Endothelial cell of umbilical vein (primary cell): ENCODE measurements at regions not wholly inside any gene's neighbourhood (a gene's known extent, or its start where the extent isn't known, plus 50 kb on each side); places are given as distances from the start of the nearest gene placed in this dataset.
"Not testable (repeated sequence)": the region's sequence is repeated elsewhere in the genome, so short reads cannot be mapped to it uniquely, and the experiment has no call there.

ENCODE experiments used
- BruUV-seq: library from RNA; stranded (reverse); fragments of 400-500 nt; replicated peaks from 2 replicates; lab custom pipeline; 2021; lab: Mats Ljungman, UMichigan
- CTCF ChIA-PET: fragments of 300-600, 350-600 bp; sonication (Branson Sonifier 250); formaldehyde crosslinking; loops from one replicate; lab custom pipeline; 2021; ENCODE audit warnings: antibody characterized with exemption, inconsistent platforms; lab: Charles Lee
- POLR2A ChIA-PET: fragments of 300-600, 350-600 bp; sonication (Branson Sonifier 250); formaldehyde crosslinking; loops from one replicate; lab custom pipeline; 2021; ENCODE audit warnings: antibody characterized with exemption, inconsistent platforms; lab: Charles Lee
- DNase-seq: peaks from one replicate; pipeline ENCODE4 v3.0.0-alpha.2; 2011; ENCODE audit warnings: low read depth, low spot score
- FAIRE-seq: peaks from 2 replicates; lab custom pipeline; 2011; peaks lifted over from hg19 to GRCh38; lab: Jason Lieb, UNC
- H2AFZ ChIP-seq: 2 replicates; pipeline ENCODE4 v1.6.0; 2012; ENCODE audit warnings: low read depth, low read length, control low read depth, inconsistent platforms
- H3K27ac ChIP-seq: 2 replicates; pipeline ENCODE4 v1.5.1; 2011; ENCODE audit warnings: low read depth, mild to moderate bottlenecking, control low read depth, low read length, moderate library complexity; ENCODE audit not compliant: insufficient read depth
- H3K27me3 ChIP-seq, 2 experiments: 2 replicates each; pipeline versions ENCODE4 v1.6.0 to v1.6.1; 2011; ENCODE audit warnings: low read length in 2 of 2, mixed read lengths in 1 of 2; ENCODE audit not compliant: control insufficient read depth in 2 of 2, insufficient read depth in 2 of 2
- H3K36me3 ChIP-seq, 2 experiments: 2 replicates in 1 of 2; 3 replicates in 1 of 2; pipeline ENCODE4 v1.5.1; 2011; ENCODE audit warnings: low read length in 2 of 2, mild to moderate bottlenecking in 1 of 2, moderate library complexity in 1 of 2; ENCODE audit not compliant: control insufficient read depth in 2 of 2, insufficient read depth in 2 of 2; ENCODE audit errors: extremely low read depth in 1 of 2
- H3K4me1 ChIP-seq: 3 replicates; pipeline ENCODE4 v1.5.1; 2011; ENCODE audit warnings: mild to moderate bottlenecking, low read length; ENCODE audit not compliant: control insufficient read depth, insufficient read depth; ENCODE audit errors: extremely low read depth
- H3K4me2 ChIP-seq: 2 replicates; pipeline ENCODE4 v1.6.1; 2011; ENCODE audit warnings: low read length, control low read depth, mixed read lengths; ENCODE audit not compliant: insufficient read depth
- H3K4me3 ChIP-seq, 3 experiments: fragments of 200-600 bp in 1 of 3; sonication (generic), shearing (Covaris generic) in 1 of 3; replicated peaks in 1 of 3; 2 replicates each; pipeline ENCODE4 v1.5.1; 2011 to 2016; ENCODE audit warnings: control low read depth in 3 of 3, low read length in 3 of 3, mild to moderate bottlenecking in 2 of 3, inconsistent platforms in 1 of 3, low read depth in 1 of 3, moderate library complexity in 1 of 3; ENCODE audit not compliant: insufficient read depth in 1 of 3
- H3K79me2 ChIP-seq: 2 replicates; pipeline ENCODE4 v1.6.0; 2012; ENCODE audit warnings: low read length, inconsistent platforms; ENCODE audit not compliant: control insufficient read depth, insufficient read depth
- H3K9ac ChIP-seq: replicated peaks from 2 replicates; pipeline ENCODE3; 2011; ENCODE audit warnings: low read length, control low read depth; ENCODE audit not compliant: insufficient read depth; ENCODE audit errors: extremely low read depth
- H3K9me1 ChIP-seq: replicated peaks from 3 replicates; pipeline ENCODE4 v1.6.0; 2011; ENCODE audit warnings: mild to moderate bottlenecking, low read length; ENCODE audit not compliant: control insufficient read depth, insufficient read depth; ENCODE audit errors: extremely low read depth
- H3K9me3 ChIP-seq: replicated peaks from 2 replicates; pipeline ENCODE4 v1.5.1; 2012; ENCODE audit warnings: low read length, inconsistent platforms; ENCODE audit not compliant: control insufficient read depth, insufficient read depth
- H4K20me1 ChIP-seq: replicated peaks from 2 replicates; pipeline ENCODE3; 2011; ENCODE audit warnings: mild to moderate bottlenecking, low read length; ENCODE audit not compliant: control insufficient read depth, insufficient read depth; ENCODE audit errors: extremely low read depth
- CTCF ChIP-seq, 2 donors: IDR thresholded peaks; 1 replicate in 1 of 2; 2 replicates in 1 of 2; pipeline ENCODE4 v1.5.1; 2011; ENCODE audit warnings: low read length in 2 of 2, mild to moderate bottlenecking in 2 of 2, moderate library complexity in 2 of 2, control low read depth in 1 of 2, inconsistent platforms in 1 of 2, low read depth in 1 of 2; ENCODE audit not compliant: insufficient read depth in 1 of 2; ENCODE audit errors: extremely low read depth in 1 of 2
- EZH2 ChIP-seq: IDR thresholded peaks from 2 replicates; pipeline ENCODE4 v1.6.1; 2012; ENCODE audit warnings: borderline replicate concordance, low read depth, mild to moderate bottlenecking, moderate library complexity, low read length, inconsistent platforms; ENCODE audit not compliant: severe bottlenecking
- FOS ChIP-seq: IDR thresholded peaks from 2 replicates; pipeline ENCODE4 v1.6.1; 2011; ENCODE audit warnings: mild to moderate bottlenecking, low read length, moderate library complexity, borderline replicate concordance; ENCODE audit not compliant: insufficient read depth
- GATA2 ChIP-seq: IDR thresholded peaks from 2 replicates; pipeline ENCODE4 v1.7.0; 2011; ENCODE audit warnings: low read depth, mild to moderate bottlenecking, moderate library complexity, mixed read lengths, low read length; ENCODE audit not compliant: insufficient read length, insufficient read depth
- JUN ChIP-seq: IDR thresholded peaks from 2 replicates; pipeline ENCODE4 v1.6.1; 2011; ENCODE audit warnings: borderline replicate concordance, low read depth; ENCODE audit not compliant: insufficient read length, insufficient read depth
- MAX ChIP-seq: IDR thresholded peaks from 2 replicates; pipeline ENCODE4 v1.6.1; 2011; ENCODE audit not compliant: insufficient read depth, insufficient read length
- MYC ChIP-seq: IDR thresholded peaks from one replicate; pipeline ENCODE4 v1.6.1; 2011; ENCODE audit warnings: mild to moderate bottlenecking, low read depth, low read length
- POLR2A ChIP-seq: IDR thresholded peaks from 2 replicates; pipeline ENCODE4 v1.6.1; 2012; ENCODE audit warnings: low read depth, mild to moderate bottlenecking, control low read depth, low read length
- POLR2AphosphoS5 ChIP-seq: IDR thresholded peaks from 2 replicates; pipeline ENCODE4 v1.6.1; 2012; ENCODE audit warnings: low read depth, mild to moderate bottlenecking, control low read depth, low read length, moderate library complexity; ENCODE audit not compliant: insufficient read depth
- dilution Hi-C: fragments of 300-500 bp; cut with MboI; formaldehyde crosslinking; loops from one replicate; pipeline ENCODE4 v1.15.0; 2019; ENCODE audit warnings: low sequenced_read_pairs; ENCODE audit not compliant: extremely low pct_ligation_motif_present
- intact Hi-C: fragments of 100-400 bp; cut with micrococcal nuclease; formaldehyde crosslinking; loops from one replicate; pipeline ENCODE4 v1.10.0; 2022

- H2AFZ ChIP-seq: no peak overlapping the region
- H3K4me2 ChIP-seq: no peak overlapping the region
- intact Hi-C loops (no loop called here), dilution Hi-C loops (no loop called here)
- no peak for TF ChIP-seq MYC
- TF ChIP-seq POLR2AphosphoS5: no peak
- TF ChIP-seq POLR2A: no peak
- TF ChIP-seq CTCF (IDR thresholded peaks at IDR 0.05; ENCODE audit: extremely low read depth in 1 of 2, insufficient read depth in 1 of 2, low read depth in 1 of 2, low read length in 2 of 2): no peak
- TF ChIP-seq EZH2: no peak
- no peak for TF ChIP-seq JUN
- TF ChIP-seq FOS: no peak
- no peak for TF ChIP-seq GATA2
- TF ChIP-seq MAX: no peak
- no peak overlapping the region for H3K27ac ChIP-seq
- H3K9me3 ChIP-seq: no peaks in the 10 kb centered on the region
- H3K4me1 ChIP-seq: no peaks in the 10 kb centered on the region
- H3K79me2 ChIP-seq: no peaks in the 10 kb centered on the region
- H3K27me3 ChIP-seq: no peaks in the 10 kb centered on the region
- POLR2A ChIA-PET: no interaction called here
- no peak overlapping the region for H3K4me3 ChIP-seq
- H3K9ac ChIP-seq: no peak overlapping the region
- H3K9me1 ChIP-seq: no peaks in the 10 kb centered on the region
- CTCF ChIA-PET: no interaction called here
- H4K20me1 ChIP-seq: no peaks in the 10 kb centered on the region
- no peak for FAIRE-seq
- BruUV-seq: no TSS peak
- no peak for DNase-seq
- no peaks in the 10 kb centered on the region for H3K36me3 ChIP-seq
Observed at GRCh38 chrX:56429581-56429980, 133.8 kb upstream of the UBQLN2 start.

- CTCF ChIA-PET, H3K27ac ChIP-seq, H4K20me1 ChIP-seq, H3K36me3 ChIP-seq, H3K4me2 ChIP-seq, H3K79me2 ChIP-seq, BruUV-seq, H3K9me3 ChIP-seq, H3K27me3 ChIP-seq, H3K9me1 ChIP-seq, H3K9ac ChIP-seq, dilution Hi-C loops, POLR2A ChIA-PET, H3K4me3 ChIP-seq, intact Hi-C loops, FAIRE-seq, DNase-seq, H3K4me1 ChIP-seq, H2AFZ ChIP-seq: not testable (repeated sequence)
Observed at GRCh38 chrX:56451981-56452380, 111.4 kb upstream of the UBQLN2 start.
